T-helper 17 cell (primary cell): ENCODE measurements at regions not wholly inside any gene's neighbourhood (a gene's known extent, or its start where the extent isn't known, plus 50 kb on each side); places are given as distances from the start of the nearest gene placed in this dataset.
"Not testable (repeated sequence)": the region's sequence is repeated elsewhere in the genome, so short reads cannot be mapped to it uniquely, and the experiment has no call there.

Source experiments
- ATAC-seq: fragments of 150-1000 bp; cut with Tn5 transposase; 2 replicates; pipeline ENCODE4 v1.10.0; 2021; ENCODE audit warnings: mild to moderate bottlenecking, moderate library complexity
- DNase-seq, 3 donors: peaks; one replicate each; pipeline versions ENCODE4 v3.0.0 to v3.0.0-alpha.2; 2020 to 2021
- H3K9me3 ChIP-seq: one replicate; pipeline ENCODE4 v1.7.0; 2013; ENCODE audit warnings: low read length, mild to moderate bottlenecking; ENCODE audit not compliant: control insufficient read depth, poor library complexity, severe bottlenecking
- H3K27ac Mint-ChIP-seq: one replicate; pipeline ENCODE4 v1.8.0; 2022; ENCODE audit warnings: mild to moderate bottlenecking, moderate library complexity, mixed read lengths
- H3K27me3 Mint-ChIP-seq: one replicate; pipeline ENCODE4 v1.8.0; 2022; ENCODE audit warnings: mixed read lengths
- H3K36me3 Mint-ChIP-seq: one replicate; pipeline ENCODE4 v1.8.0; 2022; ENCODE audit warnings: low read depth, mixed read lengths
- H3K4me1 Mint-ChIP-seq: one replicate; pipeline ENCODE4 v1.8.0; 2022; ENCODE audit warnings: mild to moderate bottlenecking, mixed read lengths
- H3K4me3 Mint-ChIP-seq: one replicate; pipeline ENCODE4 v1.8.0; 2022; ENCODE audit warnings: mild to moderate bottlenecking, moderate library complexity, mixed read lengths

- H3K4me3 Mint-ChIP-seq: no peak overlapping the region
- no peaks in the 10 kb centered on the region for H3K27me3 Mint-ChIP-seq
- no peaks in the 10 kb centered on the region for H3K36me3 Mint-ChIP-seq
- ATAC-seq (no peak), DNase-seq (no peak)
- H3K4me1 Mint-ChIP-seq: no peaks in the 10 kb centered on the region
- no peak overlapping the region for H3K27ac Mint-ChIP-seq
- no peaks in the 10 kb centered on the region for H3K9me3 ChIP-seq
Measured at GRCh38 chrX:96112689-96113088, 572.0 kb upstream of the DIAPH2 start.

GRCh38 chrX:96126182-96126581 lies 558.5 kb upstream of the DIAPH2 start:
- no peak overlapping the region for H3K27ac Mint-ChIP-seq
- H3K4me3 Mint-ChIP-seq: no peak overlapping the region
- H3K4me1 Mint-ChIP-seq: no peaks in the 10 kb centered on the region
- H3K9me3 ChIP-seq: no peaks in the 10 kb centered on the region
- H3K36me3 Mint-ChIP-seq: no peaks in the 10 kb centered on the region
- ATAC-seq: no peak
- DNase-seq: no peak
- H3K27me3 Mint-ChIP-seq: no peaks in the 10 kb centered on the region

- H3K9me3 ChIP-seq: not testable (repeated sequence)
Measured at GRCh38 chrX:96128058-96128457, 556.6 kb upstream of the DIAPH2 start.

GRCh38 chrX:96140796-96141195 lies 543.8 kb upstream of the DIAPH2 start:
- H3K4me1 Mint-ChIP-seq: no peaks in the 10 kb centered on the region
- H3K9me3 ChIP-seq: no peaks in the 10 kb centered on the region
- ATAC-seq (no peak), DNase-seq (no peak)
- no peak overlapping the region for H3K27ac Mint-ChIP-seq
- no peak overlapping the region for H3K4me3 Mint-ChIP-seq
- no peaks in the 10 kb centered on the region for H3K27me3 Mint-ChIP-seq
- H3K36me3 Mint-ChIP-seq: no peaks in the 10 kb centered on the region

More at GRCh38 chrX:96128058-96128457, 556.6 kb upstream of the DIAPH2 start:
- not testable (repeated sequence) for ATAC-seq, DNase-seq, H3K36me3 Mint-ChIP-seq, H3K27me3 Mint-ChIP-seq, H3K4me1 Mint-ChIP-seq, H3K4me3 Mint-ChIP-seq, H3K27ac Mint-ChIP-seq

- Mint-ChIP-seq H3K27me3 (no peaks in the 10 kb centered on the region), H3K4me1 (no peaks in the 10 kb centered on the region), H3K36me3 (no peaks in the 10 kb centered on the region), H3K4me3 (no peak overlapping the region), H3K27ac (no peak overlapping the region)
- no peak for DNase-seq
- H3K9me3 ChIP-seq: no peaks in the 10 kb centered on the region
- no peak for ATAC-seq
Measured at GRCh38 chrX:96147681-96148080, 537.0 kb upstream of the DIAPH2 start.

GRCh38 chrX:96170626-96171025 lies 514.0 kb upstream of the DIAPH2 start:
- Mint-ChIP-seq H3K27ac (no peak overlapping the region), H3K4me3 (no peak overlapping the region), H3K36me3 (no peaks in the 10 kb centered on the region), H3K27me3 (no peaks in the 10 kb centered on the region), H3K4me1 (no peaks in the 10 kb centered on the region)
- H3K9me3 ChIP-seq: no peaks in the 10 kb centered on the region
- no peak for ATAC-seq
- no peak for DNase-seq

GRCh38 chrX:96176921-96177320 lies 507.7 kb upstream of the DIAPH2 start:
- Mint-ChIP-seq H3K27ac (no peak overlapping the region), H3K36me3 (no peaks in the 10 kb centered on the region), H3K4me3 (no peak overlapping the region), H3K27me3 (no peaks in the 10 kb centered on the region), H3K4me1 (no peaks in the 10 kb centered on the region)
- H3K9me3 ChIP-seq: no peaks in the 10 kb centered on the region
- ATAC-seq (no peak), DNase-seq (no peak)

GRCh38 chrX:96181605-96182004 lies 503.0 kb upstream of the DIAPH2 start:
- no peaks in the 10 kb centered on the region for H3K36me3 Mint-ChIP-seq
- H3K27me3 Mint-ChIP-seq: no peaks in the 10 kb centered on the region
- DNase-seq (no peak), ATAC-seq (no peak)
- no peaks in the 10 kb centered on the region for H3K9me3 ChIP-seq
- H3K4me1 Mint-ChIP-seq: no peaks in the 10 kb centered on the region
- H3K27ac Mint-ChIP-seq: no peak overlapping the region
- H3K4me3 Mint-ChIP-seq: no peak overlapping the region

GRCh38 chrX:96182366-96182765 lies 502.3 kb upstream of the DIAPH2 start:
- no peak for DNase-seq
- Mint-ChIP-seq H3K27ac (no peak overlapping the region), H3K36me3 (no peaks in the 10 kb centered on the region), H3K27me3 (no peaks in the 10 kb centered on the region), H3K4me1 (no peaks in the 10 kb centered on the region), H3K4me3 (no peak overlapping the region)
- no peaks in the 10 kb centered on the region for H3K9me3 ChIP-seq
- ATAC-seq: no peak

GRCh38 chrX:96183391-96183790 lies 501.3 kb upstream of the DIAPH2 start:
- Mint-ChIP-seq H3K36me3 (no peaks in the 10 kb centered on the region), H3K4me1 (no peaks in the 10 kb centered on the region), H3K4me3 (no peak overlapping the region), H3K27me3 (no peaks in the 10 kb centered on the region), H3K27ac (no peak overlapping the region)
- ATAC-seq: no peak
- DNase-seq: no peak
- no peaks in the 10 kb centered on the region for H3K9me3 ChIP-seq

- DNase-seq (no peak), ATAC-seq (no peak)
- H3K27ac Mint-ChIP-seq: no peak overlapping the region
- no peaks in the 10 kb centered on the region for H3K9me3 ChIP-seq
- H3K4me3 Mint-ChIP-seq: no peak overlapping the region
- H3K27me3 Mint-ChIP-seq: no peaks in the 10 kb centered on the region
- H3K4me1 Mint-ChIP-seq: no peaks in the 10 kb centered on the region
- H3K36me3 Mint-ChIP-seq: no peaks in the 10 kb centered on the region
Measured at GRCh38 chrX:96183843-96184242, 500.8 kb upstream of the DIAPH2 start.

GRCh38 chrX:96204928-96205327 lies 479.7 kb upstream of the DIAPH2 start:
- H3K27ac Mint-ChIP-seq: no peak overlapping the region
- no peaks in the 10 kb centered on the region for H3K4me1 Mint-ChIP-seq
- H3K36me3 Mint-ChIP-seq: no peaks in the 10 kb centered on the region
- DNase-seq: no peak
- no peak overlapping the region for H3K4me3 Mint-ChIP-seq
- no peaks in the 10 kb centered on the region for H3K9me3 ChIP-seq
- H3K27me3 Mint-ChIP-seq: no peaks in the 10 kb centered on the region
- ATAC-seq: no peak

GRCh38 chrX:96211953-96212352 lies 472.7 kb upstream of the DIAPH2 start:
- no peaks in the 10 kb centered on the region for H3K4me1 Mint-ChIP-seq

GRCh38 chrX:96214681-96215080 lies 470.0 kb upstream of the DIAPH2 start:
- not testable (repeated sequence) for H3K36me3 Mint-ChIP-seq, H3K9me3 ChIP-seq, H3K27me3 Mint-ChIP-seq, H3K4me1 Mint-ChIP-seq, ATAC-seq, DNase-seq, H3K4me3 Mint-ChIP-seq, H3K27ac Mint-ChIP-seq

More at GRCh38 chrX:96211953-96212352, 472.7 kb upstream of the DIAPH2 start:
- H3K27me3 Mint-ChIP-seq: no peaks in the 10 kb centered on the region
- H3K4me3 Mint-ChIP-seq: no peak overlapping the region
- ATAC-seq (no peak), DNase-seq (no peak)
- no peaks in the 10 kb centered on the region for H3K36me3 Mint-ChIP-seq
- no peaks in the 10 kb centered on the region for H3K9me3 ChIP-seq
- H3K27ac Mint-ChIP-seq: no peak overlapping the region

GRCh38 chrX:96224279-96224678 lies 460.4 kb upstream of the DIAPH2 start:
- Mint-ChIP-seq H3K36me3 (no peaks in the 10 kb centered on the region), H3K27ac (no peak overlapping the region), H3K4me3 (no peak overlapping the region), H3K27me3 (no peaks in the 10 kb centered on the region), H3K4me1 (no peaks in the 10 kb centered on the region)
- H3K9me3 ChIP-seq: no peaks in the 10 kb centered on the region
- ATAC-seq (no peak), DNase-seq (no peak)
